ENCODE measurements at regions not wholly inside any gene's neighbourhood (a gene's known extent, or its start where the extent isn't known, plus 50 kb on each side); places are given as distances from the start of the nearest gene placed in this dataset.

GRCh38 chr4:148737061-148737770 lies 295.0 kb upstream of the NR3C2 start:
- TF ChIP-seq CTCF (conservative IDR thresholded peaks at IDR 0.05; ENCODE audit: control insufficient read depth, insufficient read depth, low read depth, low read length), result no peak
- DNase-seq (ENCODE audit: low read depth), result no peak
- H3K4me3 ChIP-seq (ENCODE audit: control insufficient read depth, low read depth, low read length), result no peak overlapping the region

- no peak for DNase-seq (ENCODE audit: low read depth)
- no peak for TF ChIP-seq CTCF (conservative IDR thresholded peaks at IDR 0.05; ENCODE audit: control insufficient read depth, insufficient read depth, low read depth, low read length)
- H3K4me3 ChIP-seq (ENCODE audit: control insufficient read depth, low read depth, low read length), result no peak overlapping the region
These were observed 293.4 kb upstream of the NR3C2 start for GRCh38 chr4:148735432-148736155.

- no peak for DNase-seq (ENCODE audit: low read depth)
- H3K4me3 ChIP-seq (ENCODE audit: control insufficient read depth, low read depth, low read length), result no peak overlapping the region
- no peak for TF ChIP-seq CTCF (conservative IDR thresholded peaks at IDR 0.05; ENCODE audit: control insufficient read depth, insufficient read depth, low read depth, low read length)
These were observed 288.6 kb upstream of the NR3C2 start for GRCh38 chr4:148730766-148731165.

- no peak overlapping the region for H3K4me3 ChIP-seq (ENCODE audit: control insufficient read depth, low read depth, low read length)
- no peak for TF ChIP-seq CTCF (conservative IDR thresholded peaks at IDR 0.05; ENCODE audit: control insufficient read depth, insufficient read depth, low read depth, low read length)
These were observed 287.9 kb upstream of the NR3C2 start for GRCh38 chr4:148730082-148730640.

GRCh38 chr4:148717988-148718387 lies 275.8 kb upstream of the NR3C2 start:
- no peak overlapping the region for H3K4me3 ChIP-seq (ENCODE audit: control insufficient read depth, low read depth, low read length)
- no peak for DNase-seq (ENCODE audit: low read depth)
- no peak for TF ChIP-seq CTCF (conservative IDR thresholded peaks at IDR 0.05; ENCODE audit: control insufficient read depth, insufficient read depth, low read depth, low read length)

More at GRCh38 chr4:148730082-148730640, 287.9 kb upstream of the NR3C2 start:
- no peak for DNase-seq (ENCODE audit: low read depth)

- no peak for TF ChIP-seq CTCF (conservative IDR thresholded peaks at IDR 0.05; ENCODE audit: control insufficient read depth, insufficient read depth, low read depth, low read length)
- no peak overlapping the region for H3K4me3 ChIP-seq (ENCODE audit: control insufficient read depth, low read depth, low read length)
- DNase-seq (ENCODE audit: low read depth), result no peak
These were observed 274.3 kb upstream of the NR3C2 start for GRCh38 chr4:148716431-148717052.
